ENCODE measurements at regions not wholly inside any gene's neighbourhood (a gene's known extent, or its start where the extent isn't known, plus 50 kb on each side); places are given as distances from the start of the nearest gene placed in this dataset.

DNA sequence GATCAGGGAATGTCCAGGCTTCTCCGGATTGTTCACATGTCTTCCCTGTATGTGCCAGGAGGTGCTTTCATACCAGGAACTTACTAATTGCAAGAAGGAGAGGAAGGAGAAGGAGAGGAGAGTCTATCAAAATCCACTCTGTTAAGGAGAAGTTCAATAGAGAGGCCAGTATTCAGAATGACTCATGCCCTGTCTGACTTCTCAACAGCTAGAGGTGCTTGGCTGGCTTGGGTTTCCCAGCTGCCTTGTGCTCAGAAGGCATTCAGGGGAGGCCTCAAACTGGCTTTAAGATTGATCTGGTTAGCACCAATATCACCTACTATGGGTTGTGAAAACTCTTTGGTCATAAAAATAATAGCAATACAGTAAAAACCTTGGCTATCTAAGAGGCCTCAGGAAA, 167.9 kb upstream of the GLRA1 start:
- ChIA-PET POLR2A (interaction anchor here (1.1 kb wide), 1 partner anchor 10 kb away, joined by 6 read pairs; no protein-coding TSS in a partner anchor), CTCF (interaction anchor here (0.9 to 1.2 kb wide), 3 partner anchors 50 to 286 kb away, joined by 3 read pairs; no protein-coding TSS in a partner anchor)

DNA sequence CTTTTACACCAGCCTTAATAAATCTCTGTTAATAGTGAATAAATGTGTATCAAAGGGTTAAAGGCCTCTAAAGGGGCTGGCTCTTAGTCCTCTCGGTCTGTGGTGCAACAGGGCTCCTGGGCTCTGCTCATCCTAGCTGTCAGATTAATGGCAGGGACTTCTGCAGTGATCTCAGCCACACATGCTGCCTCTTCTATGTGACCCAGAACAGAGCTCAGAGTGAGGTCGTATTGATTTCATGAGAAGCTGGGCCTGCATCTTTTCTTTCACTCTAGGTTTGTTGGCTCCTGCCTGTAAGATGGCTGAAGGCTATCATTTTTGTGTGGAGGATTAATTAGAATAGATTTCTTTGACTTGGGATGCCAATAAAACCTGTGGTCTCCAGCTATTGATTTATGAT, 165.0 kb upstream of the GLRA1 start:
- Mint-ChIP-seq H3K4me3 (ENCODE audit: unreplicated experiment) (no peak overlapping the region), H3K36me3 (ENCODE audit: insufficient read depth, unreplicated experiment) (no peaks in the 10 kb centered on the region), H3K4me1 (ENCODE audit: insufficient read depth, unreplicated experiment) (no peaks in the 10 kb centered on the region), H3K9me3 (ENCODE audit: unreplicated experiment) (no peaks in the 10 kb centered on the region), H3K27ac (ENCODE audit: low read depth, unreplicated experiment) (no peak overlapping the region), H3K27me3 (ENCODE audit: insufficient read depth, unreplicated experiment) (peaks cover 38% of the 10 kb centered on the region)
- intact Hi-C loops (cut with micrococcal nuclease) = loop anchor here (5.0 kb wide), 1 partner anchor 32 kb away; no protein-coding TSS in a partner anchor
- CTCF ChIA-PET = interaction anchor here (0.7 to 2.2 kb wide), 3 partner anchors 15 to 265 kb away, joined by 3 to 6 read pairs (median 3); no protein-coding TSS in a partner anchor
- no TSS peak for BruUV-seq (replicated peaks)
- DNase-seq (ENCODE audit: unreplicated experiment) = no peak
- TF ChIP-seq, protein P1, sequence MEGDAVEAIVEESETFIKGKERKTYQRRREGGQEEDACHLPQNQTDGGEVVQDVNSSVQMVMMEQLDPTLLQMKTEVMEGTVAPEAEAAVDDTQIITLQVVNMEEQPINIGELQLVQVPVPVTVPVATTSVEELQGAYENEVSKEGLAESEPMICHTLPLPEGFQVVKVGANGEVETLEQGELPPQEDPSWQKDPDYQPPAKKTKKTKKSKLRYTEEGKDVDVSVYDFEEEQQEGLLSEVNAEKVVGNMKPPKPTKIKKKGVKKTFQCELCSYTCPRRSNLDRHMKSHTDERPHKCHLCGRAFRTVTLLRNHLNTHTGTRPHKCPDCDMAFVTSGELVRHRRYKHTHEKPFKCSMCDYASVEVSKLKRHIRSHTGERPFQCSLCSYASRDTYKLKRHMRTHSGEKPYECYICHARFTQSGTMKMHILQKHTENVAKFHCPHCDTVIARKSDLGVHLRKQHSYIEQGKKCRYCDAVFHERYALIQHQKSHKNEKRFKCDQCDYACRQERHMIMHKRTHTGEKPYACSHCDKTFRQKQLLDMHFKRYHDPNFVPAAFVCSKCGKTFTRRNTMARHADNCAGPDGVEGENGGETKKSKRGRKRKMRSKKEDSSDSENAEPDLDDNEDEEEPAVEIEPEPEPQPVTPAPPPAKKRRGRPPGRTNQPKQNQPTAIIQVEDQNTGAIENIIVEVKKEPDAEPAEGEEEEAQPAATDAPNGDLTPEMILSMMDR (IDR thresholded peaks at IDR 0.05; ENCODE audit: unreplicated experiment) = no peak
- POLR2A ChIA-PET = no interaction called here

More for the DNA sequence above, 167.9 kb upstream of the GLRA1 start:
- no peaks in the 10 kb centered on the region for H3K4me1 Mint-ChIP-seq (ENCODE audit: insufficient read depth, unreplicated experiment)
- H3K4me3 Mint-ChIP-seq (ENCODE audit: unreplicated experiment) = no peak overlapping the region
- intact Hi-C loops (cut with micrococcal nuclease) = loop anchor here (5.0 kb wide), 1 partner anchor 35 kb away; no protein-coding TSS in a partner anchor
- no TSS peak for BruUV-seq (replicated peaks)
- H3K36me3 Mint-ChIP-seq (ENCODE audit: insufficient read depth, unreplicated experiment) = no peaks in the 10 kb centered on the region
- TF ChIP-seq, protein P1 (IDR thresholded peaks at IDR 0.05; ENCODE audit: unreplicated experiment) = no peak
- peaks cover 57% of the 10 kb centered on the region for H3K27me3 Mint-ChIP-seq (ENCODE audit: insufficient read depth, unreplicated experiment)
- no peak overlapping the region for H3K27ac Mint-ChIP-seq (ENCODE audit: low read depth, unreplicated experiment)
- no peaks in the 10 kb centered on the region for H3K9me3 Mint-ChIP-seq (ENCODE audit: unreplicated experiment)
- DNase-seq (ENCODE audit: unreplicated experiment) = peak; percentile 35

DNA sequence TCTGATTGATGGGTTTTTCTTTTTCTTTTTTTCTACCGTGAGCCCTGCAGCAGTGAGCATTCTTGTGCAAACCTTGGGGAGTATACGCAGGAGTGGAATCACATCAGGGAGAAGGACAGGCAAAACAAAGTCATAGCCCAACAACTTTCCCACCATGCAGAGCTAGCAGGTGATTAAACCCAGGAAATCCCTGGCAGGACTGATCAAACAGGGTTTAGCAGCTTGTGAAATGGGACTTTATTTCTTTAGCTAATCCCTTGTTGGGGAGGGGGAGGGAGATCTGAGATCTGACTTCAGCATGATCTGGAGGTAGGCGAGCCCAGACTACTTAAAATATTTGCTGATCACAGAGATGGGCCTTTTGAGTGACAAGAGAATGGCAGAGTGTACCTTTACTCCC, 162.0 kb upstream of the GLRA1 start:
- H3K4me3 Mint-ChIP-seq (ENCODE audit: unreplicated experiment) = no peak overlapping the region
- H3K36me3 Mint-ChIP-seq (ENCODE audit: insufficient read depth, unreplicated experiment) = no peaks in the 10 kb centered on the region
- H3K9me3 Mint-ChIP-seq (ENCODE audit: unreplicated experiment) = no peaks in the 10 kb centered on the region
- intact Hi-C loops (cut with micrococcal nuclease) = no loop called here
- H3K27me3 Mint-ChIP-seq (ENCODE audit: insufficient read depth, unreplicated experiment) = peaks cover 29% of the 10 kb centered on the region
- CTCF ChIA-PET = interaction anchor here (0.6 to 1.5 kb wide), 4 partner anchors 56 to 261 kb away, joined by 3 to 4 read pairs (median 4); no protein-coding TSS in a partner anchor
- TF ChIP-seq, protein P1 (IDR thresholded peaks at IDR 0.05; ENCODE audit: unreplicated experiment) = no peak
- POLR2A ChIA-PET = no interaction called here
- no TSS peak for BruUV-seq (replicated peaks)
- H3K4me1 Mint-ChIP-seq (ENCODE audit: insufficient read depth, unreplicated experiment) = no peaks in the 10 kb centered on the region
- no peak for DNase-seq (ENCODE audit: unreplicated experiment)
- H3K27ac Mint-ChIP-seq (ENCODE audit: low read depth, unreplicated experiment) = no peak overlapping the region

DNA sequence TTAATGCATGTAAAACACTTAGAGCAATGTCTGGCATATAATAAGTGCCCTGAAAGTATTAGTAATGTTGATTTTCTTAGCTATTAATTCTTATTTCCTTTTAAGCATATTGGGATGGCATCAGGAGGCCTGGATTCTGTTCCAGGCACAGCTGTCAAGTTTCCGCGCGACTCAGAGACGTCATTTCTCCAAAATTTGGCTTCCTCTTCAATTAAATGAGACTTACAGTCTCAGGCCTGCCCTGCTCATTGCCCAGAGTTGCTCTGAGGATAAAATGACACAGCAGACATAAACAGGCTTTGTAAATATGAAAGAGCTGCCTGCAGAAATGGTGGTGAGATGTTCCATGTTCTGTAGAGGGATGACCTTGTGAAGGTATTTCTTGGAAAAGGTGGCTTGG, 159.8 kb upstream of the GLRA1 start:
- H3K4me3 Mint-ChIP-seq (ENCODE audit: unreplicated experiment) = no peak overlapping the region
- CTCF ChIA-PET = interaction anchor here (0.6 to 1.0 kb wide), 2 partner anchors 28 to 59 kb away, joined by 3 read pairs; no protein-coding TSS in a partner anchor
- POLR2A ChIA-PET = interaction anchor here (0.7 to 0.8 kb wide), 2 partner anchors 13 to 60 kb away, joined by 3 read pairs; no protein-coding TSS in a partner anchor
- TF ChIP-seq, protein P1 (IDR thresholded peaks at IDR 0.05; ENCODE audit: unreplicated experiment) = no peak
- no peaks in the 10 kb centered on the region for H3K9me3 Mint-ChIP-seq (ENCODE audit: unreplicated experiment)
- no peaks in the 10 kb centered on the region for H3K36me3 Mint-ChIP-seq (ENCODE audit: insufficient read depth, unreplicated experiment)
- H3K27me3 Mint-ChIP-seq (ENCODE audit: insufficient read depth, unreplicated experiment) = peaks cover 11% of the 10 kb centered on the region
- intact Hi-C loops (cut with micrococcal nuclease) = no loop called here
- no TSS peak for BruUV-seq (replicated peaks)
- no peak overlapping the region for H3K27ac Mint-ChIP-seq (ENCODE audit: low read depth, unreplicated experiment)
- DNase-seq (ENCODE audit: unreplicated experiment) = no peak
- H3K4me1 Mint-ChIP-seq (ENCODE audit: insufficient read depth, unreplicated experiment) = no peaks in the 10 kb centered on the region

All from MCF 10A (cell line).